Neural crest cell (in vitro differentiated cells): ENCODE measurements at regions not wholly inside any gene's neighbourhood (a gene's known extent, or its start where the extent isn't known, plus 50 kb on each side); places are given as distances from the start of the nearest gene placed in this dataset.

Source experiments
- DNase-seq: peaks from one replicate; pipeline ENCODE4 v3.0.0; 2021; ENCODE audit warnings: low read depth, mixed read lengths, low spot score
- H3K27ac Mint-ChIP-seq: one replicate; pipeline ENCODE4 v1.8.0; 2021; ENCODE audit warnings: mild to moderate bottlenecking, mixed read lengths; ENCODE audit not compliant: unreplicated experiment
- H3K27me3 Mint-ChIP-seq: 2 replicates; pipeline ENCODE4 v1.8.0; 2021; ENCODE audit warnings: low read depth, mild to moderate bottlenecking, mixed read lengths
- H3K36me3 Mint-ChIP-seq: 2 replicates; pipeline ENCODE4 v1.8.0; 2021; ENCODE audit warnings: low read depth, mild to moderate bottlenecking, mixed read lengths
- H3K4me1 Mint-ChIP-seq: 2 replicates; pipeline ENCODE4 v1.8.0; 2021; ENCODE audit warnings: mixed read lengths
- H3K4me3 Mint-ChIP-seq: one replicate; pipeline ENCODE4 v1.8.0; 2021; ENCODE audit warnings: mild to moderate bottlenecking, mixed read lengths
- H3K9me3 Mint-ChIP-seq: 2 replicates; pipeline ENCODE4 v1.8.0; 2021; ENCODE audit warnings: mixed read lengths
- TF ChIP-seq, protein P1 (sequence below): fragments of 200-600 bp; sonication (generic); conservative IDR thresholded peaks from 2 replicates; pipeline ENCODE4 v1.5.0; 2021; ENCODE audit warnings: antibody characterized with exemption, mild to moderate bottlenecking

- DNase-seq, result no peak
- H3K9me3 Mint-ChIP-seq, result peaks cover under 1% of the 10 kb centered on the region
- no peak overlapping the region for H3K4me3 Mint-ChIP-seq
- TF ChIP-seq, protein P1, sequence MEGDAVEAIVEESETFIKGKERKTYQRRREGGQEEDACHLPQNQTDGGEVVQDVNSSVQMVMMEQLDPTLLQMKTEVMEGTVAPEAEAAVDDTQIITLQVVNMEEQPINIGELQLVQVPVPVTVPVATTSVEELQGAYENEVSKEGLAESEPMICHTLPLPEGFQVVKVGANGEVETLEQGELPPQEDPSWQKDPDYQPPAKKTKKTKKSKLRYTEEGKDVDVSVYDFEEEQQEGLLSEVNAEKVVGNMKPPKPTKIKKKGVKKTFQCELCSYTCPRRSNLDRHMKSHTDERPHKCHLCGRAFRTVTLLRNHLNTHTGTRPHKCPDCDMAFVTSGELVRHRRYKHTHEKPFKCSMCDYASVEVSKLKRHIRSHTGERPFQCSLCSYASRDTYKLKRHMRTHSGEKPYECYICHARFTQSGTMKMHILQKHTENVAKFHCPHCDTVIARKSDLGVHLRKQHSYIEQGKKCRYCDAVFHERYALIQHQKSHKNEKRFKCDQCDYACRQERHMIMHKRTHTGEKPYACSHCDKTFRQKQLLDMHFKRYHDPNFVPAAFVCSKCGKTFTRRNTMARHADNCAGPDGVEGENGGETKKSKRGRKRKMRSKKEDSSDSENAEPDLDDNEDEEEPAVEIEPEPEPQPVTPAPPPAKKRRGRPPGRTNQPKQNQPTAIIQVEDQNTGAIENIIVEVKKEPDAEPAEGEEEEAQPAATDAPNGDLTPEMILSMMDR, result no peak
- H3K27me3 Mint-ChIP-seq, result no peaks in the 10 kb centered on the region
- no peaks in the 10 kb centered on the region for H3K36me3 Mint-ChIP-seq
- no peak overlapping the region for H3K27ac Mint-ChIP-seq
- peaks cover 8% of the 10 kb centered on the region for H3K4me1 Mint-ChIP-seq
Measured at GRCh38 chr5:166330036-166330435, 1961.4 kb upstream of the WWC1 start.

- no peak for DNase-seq
- TF ChIP-seq, protein P1, result no peak
- H3K4me1 Mint-ChIP-seq, result peaks cover 8% of the 10 kb centered on the region
- H3K9me3 Mint-ChIP-seq, result peaks cover 4% of the 10 kb centered on the region
- peaks cover 3% of the 10 kb centered on the region for H3K36me3 Mint-ChIP-seq
- H3K27ac Mint-ChIP-seq, result no peak overlapping the region
- H3K27me3 Mint-ChIP-seq, result no peaks in the 10 kb centered on the region
- no peak overlapping the region for H3K4me3 Mint-ChIP-seq
Measured at GRCh38 chr5:166331521-166331920, 1959.9 kb upstream of the WWC1 start.

DNA sequence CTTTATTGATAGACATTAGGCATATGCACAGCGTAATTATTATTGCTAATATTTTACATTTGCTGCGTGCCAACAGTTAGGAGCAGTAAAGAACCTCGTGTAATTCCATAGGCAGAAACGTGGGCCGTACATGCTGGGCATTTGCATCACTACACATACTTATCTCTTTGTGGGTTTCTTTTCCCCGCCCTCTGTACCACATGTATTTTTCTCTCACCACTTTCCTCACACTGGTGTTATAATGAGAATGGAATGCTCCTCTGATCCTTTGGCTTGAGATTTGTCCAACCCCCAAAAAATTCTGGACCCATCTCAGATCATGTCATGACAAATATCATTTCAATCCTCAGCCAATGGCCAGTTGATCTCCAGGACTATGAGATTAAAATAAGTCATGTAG lies 1952.6 kb upstream of the WWC1 start:
- Mint-ChIP-seq H3K9me3 (peaks cover 4% of the 10 kb centered on the region), H3K4me1 (peaks cover 12% of the 10 kb centered on the region), H3K36me3 (peaks cover 3% of the 10 kb centered on the region), H3K27ac (no peak overlapping the region), H3K4me3 (no peak overlapping the region), H3K27me3 (no peaks in the 10 kb centered on the region)
- TF ChIP-seq, protein P1, result no peak
- DNase-seq, result no peak

DNA sequence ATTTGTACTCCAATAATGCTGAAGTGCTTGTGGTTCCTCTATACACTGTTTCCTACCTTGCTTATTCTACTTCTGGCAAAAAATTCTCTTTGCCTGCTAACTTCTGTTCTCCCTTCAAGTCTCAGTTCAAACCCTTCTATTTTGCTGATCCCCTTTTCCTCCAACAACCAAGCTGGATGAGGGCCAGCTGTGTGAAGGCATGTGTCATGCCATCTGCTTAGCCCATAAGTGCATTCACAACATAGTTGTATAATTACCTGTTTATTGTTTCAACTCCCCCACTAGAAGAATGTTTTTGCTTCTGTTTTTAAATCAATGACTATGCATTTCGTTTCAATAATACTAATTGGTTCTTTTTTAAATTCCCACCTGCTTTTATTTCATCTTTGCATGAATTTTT lies 1951.4 kb upstream of the WWC1 start:
- no peak for DNase-seq
- H3K36me3 Mint-ChIP-seq, result peaks cover 3% of the 10 kb centered on the region
- no peak overlapping the region for H3K27ac Mint-ChIP-seq
- H3K4me1 Mint-ChIP-seq, result peaks cover 15% of the 10 kb centered on the region
- H3K27me3 Mint-ChIP-seq, result no peaks in the 10 kb centered on the region
- TF ChIP-seq, protein P1, result no peak
- H3K4me3 Mint-ChIP-seq, result no peak overlapping the region
- peaks cover 4% of the 10 kb centered on the region for H3K9me3 Mint-ChIP-seq

DNA sequence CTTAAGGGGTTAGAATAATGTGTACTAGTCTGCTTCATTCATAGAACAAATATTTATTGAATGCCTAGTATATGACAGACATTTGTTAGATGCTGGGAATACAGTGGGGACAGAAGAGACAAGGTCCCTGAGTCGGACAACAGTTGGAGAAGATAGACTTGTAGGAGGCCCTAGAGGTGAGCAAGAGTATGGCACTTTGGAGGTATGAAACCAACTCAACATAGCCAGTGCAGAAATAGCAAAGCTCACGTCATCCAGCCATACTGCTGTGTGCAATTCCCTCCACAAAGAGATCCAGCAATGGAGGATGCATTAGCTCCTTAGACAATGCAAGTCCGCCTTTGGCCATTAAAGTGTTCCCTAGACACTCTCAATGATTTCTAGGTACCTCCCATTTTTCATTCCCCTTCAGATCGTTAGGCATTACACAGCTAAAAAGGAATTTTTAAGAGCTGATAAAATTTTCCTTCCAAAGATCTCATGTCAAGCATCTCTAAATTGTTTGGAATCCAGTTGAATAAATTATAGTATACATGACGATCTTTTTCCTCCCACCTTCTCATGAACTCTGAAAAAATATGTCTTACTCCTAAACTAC lies 1949.6 kb upstream of the WWC1 start:
- TF ChIP-seq, protein P1, result peak; percentile 48
- DNase-seq, result no peak
- no peak overlapping the region for H3K4me3 Mint-ChIP-seq
- H3K27ac Mint-ChIP-seq, result no peak overlapping the region
- peaks cover 15% of the 10 kb centered on the region for H3K4me1 Mint-ChIP-seq
- H3K9me3 Mint-ChIP-seq, result no peaks in the 10 kb centered on the region
- H3K27me3 Mint-ChIP-seq, result no peaks in the 10 kb centered on the region
- no peaks in the 10 kb centered on the region for H3K36me3 Mint-ChIP-seq
